HL-60 (cell line): ENCODE measurements at regions not wholly inside any gene's neighbourhood (a gene's known extent, or its start where the extent isn't known, plus 50 kb on each side); places are given as distances from the start of the nearest gene placed in this dataset.

Experiments
- DNase-seq, 2 experiments: peaks; one replicate each; pipeline ENCODE4 v3.0.0-alpha.2; 2010 to 2020; ENCODE audit warnings: low read depth in 1 of 2, low spot score in 1 of 2
- H3K27ac ChIP-seq: fragments of 250-450 bp; sonication (Bioruptor Pico); replicated peaks from 2 replicates; pipeline ENCODE4 v1.5.1; 2020; ENCODE audit warnings: mild to moderate bottlenecking, moderate library complexity
- H3K27me3 ChIP-seq: fragments of 250-450 bp; sonication (Bioruptor Pico); 2 replicates; pipeline ENCODE4 v1.5.1; 2021; ENCODE audit warnings: mild to moderate bottlenecking, moderate library complexity; ENCODE audit not compliant: insufficient read depth, poor library complexity, severe bottlenecking
- H3K4me3 ChIP-seq: replicated peaks from 2 replicates; pipeline ENCODE4 v1.5.1; 2011; ENCODE audit warnings: mild to moderate bottlenecking, control low read depth, low read length; ENCODE audit not compliant: insufficient read depth
- CTCF ChIP-seq: IDR thresholded peaks from one replicate; pipeline ENCODE4 v1.5.1; 2011; ENCODE audit warnings: low read length, control low read depth, inconsistent platforms; ENCODE audit not compliant: insufficient read depth
- GABPA ChIP-seq: IDR thresholded peaks from 2 replicates; pipeline ENCODE4 v1.6.1; 2012; ENCODE audit warnings: low read depth
- POLR2AphosphoS5 ChIP-seq: IDR thresholded peaks from 2 replicates; pipeline ENCODE4 v1.6.1; 2012; ENCODE audit warnings: low read depth
- REST ChIP-seq: IDR thresholded peaks from 2 replicates; pipeline ENCODE4 v1.6.1; 2012; ENCODE audit warnings: low read depth; ENCODE audit not compliant: insufficient replicate concordance
- SPI1 ChIP-seq: IDR thresholded peaks from 2 replicates; pipeline ENCODE4 v1.6.1; 2012; ENCODE audit warnings: low read depth, mild to moderate bottlenecking, borderline replicate concordance

- H3K4me3 ChIP-seq: no peak overlapping the region
- TF ChIP-seq CTCF: no peak
- TF ChIP-seq POLR2AphosphoS5: no peak
- no peak for TF ChIP-seq REST
- TF ChIP-seq SPI1: no peak
- no peak for TF ChIP-seq GABPA
- no peak overlapping the region for H3K27ac ChIP-seq
These were observed 84.3 kb upstream of the ZNF516 start for GRCh38 chr18:76579301-76579695.

GRCh38 chr18:76578571-76579300, 83.7 kb upstream of the ZNF516 start:
- no peak for DNase-seq
- no peak overlapping the region for H3K4me3 ChIP-seq
- H3K27ac ChIP-seq: no peak overlapping the region
- H3K27me3 ChIP-seq: no peaks in the 10 kb centered on the region
- no peak for TF ChIP-seq POLR2AphosphoS5
- TF ChIP-seq SPI1: peak; percentile 49; the same call in 1 of the 2 replicates

More at GRCh38 chr18:76579301-76579695, 84.3 kb upstream of the ZNF516 start:
- H3K27me3 ChIP-seq: no peaks in the 10 kb centered on the region
- DNase-seq: no peak

- DNase-seq: peak; percentile 73 to 95
- peak overlapping the region; percentile 47 for H3K27ac ChIP-seq
- TF ChIP-seq GABPA (0 out of 2 replicates have a peak, but pooled peaks have one; percentile 8), SPI1 (peak; percentile 57; the same call in 1 of the 2 replicates), POLR2AphosphoS5 (0 out of 2 replicates have a peak, but pooled peaks have one; percentile 33), CTCF (no peak), REST (no peak)
- no peak overlapping the region for H3K4me3 ChIP-seq
- no peaks in the 10 kb centered on the region for H3K27me3 ChIP-seq
These were observed 78.4 kb upstream of the ZNF516 start for GRCh38 chr18:76573325-76574025.

GRCh38 chr18:76572518-76573247, 77.6 kb upstream of the ZNF516 start:
- no peak overlapping the region for H3K4me3 ChIP-seq
- H3K27ac ChIP-seq: peak overlapping the region; percentile 47
- DNase-seq: peak in 1 of 2 experiments; percentile 59
- no peak for TF ChIP-seq GABPA
- TF ChIP-seq POLR2AphosphoS5: no peak
- TF ChIP-seq REST: no peak
- no peak for TF ChIP-seq SPI1
- no peak for TF ChIP-seq CTCF
- H3K27me3 ChIP-seq: no peaks in the 10 kb centered on the region
